GM21619 (cell line): ENCODE measurements at regions not wholly inside any gene's neighbourhood (a gene's known extent, or its start where the extent isn't known, plus 50 kb on each side); places are given as distances from the start of the nearest gene placed in this dataset.

Source experiments
- ATAC-seq: cut with Tn5 transposase; IDR thresholded peaks from one replicate; pipeline ENCODE4 v1.9.1; 2021; ENCODE audit not compliant: unreplicated experiment

DNA sequence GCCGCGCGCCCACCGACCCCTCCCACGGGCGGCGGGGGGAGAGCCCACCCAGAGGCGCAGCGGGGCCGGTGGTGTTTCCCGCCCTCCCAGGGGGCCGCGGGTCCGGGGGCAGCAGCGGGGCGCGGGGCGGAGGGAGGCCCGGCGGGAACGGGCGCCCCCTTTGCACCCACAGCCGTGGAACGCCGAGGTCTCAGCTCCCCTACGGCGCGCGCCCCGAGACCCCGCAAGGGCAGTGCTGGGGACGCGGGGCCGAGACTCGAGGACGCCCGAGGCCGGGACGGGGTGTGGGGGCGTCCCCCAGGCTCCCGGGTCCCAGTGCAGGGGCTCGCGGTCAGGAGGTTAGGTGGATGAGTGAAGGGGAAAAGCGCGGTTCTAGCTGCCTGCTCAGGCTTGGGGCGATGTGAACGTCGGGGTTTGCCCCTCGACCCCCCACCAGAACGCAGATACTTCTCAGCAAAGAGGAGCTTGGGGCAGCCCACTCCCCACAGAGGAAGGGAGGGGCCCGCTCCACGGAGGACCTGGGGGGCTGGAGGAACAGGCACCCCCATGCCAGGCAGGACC, 65.5 kb upstream of the BHLHE23 start:
- no peak for ATAC-seq

DNA sequence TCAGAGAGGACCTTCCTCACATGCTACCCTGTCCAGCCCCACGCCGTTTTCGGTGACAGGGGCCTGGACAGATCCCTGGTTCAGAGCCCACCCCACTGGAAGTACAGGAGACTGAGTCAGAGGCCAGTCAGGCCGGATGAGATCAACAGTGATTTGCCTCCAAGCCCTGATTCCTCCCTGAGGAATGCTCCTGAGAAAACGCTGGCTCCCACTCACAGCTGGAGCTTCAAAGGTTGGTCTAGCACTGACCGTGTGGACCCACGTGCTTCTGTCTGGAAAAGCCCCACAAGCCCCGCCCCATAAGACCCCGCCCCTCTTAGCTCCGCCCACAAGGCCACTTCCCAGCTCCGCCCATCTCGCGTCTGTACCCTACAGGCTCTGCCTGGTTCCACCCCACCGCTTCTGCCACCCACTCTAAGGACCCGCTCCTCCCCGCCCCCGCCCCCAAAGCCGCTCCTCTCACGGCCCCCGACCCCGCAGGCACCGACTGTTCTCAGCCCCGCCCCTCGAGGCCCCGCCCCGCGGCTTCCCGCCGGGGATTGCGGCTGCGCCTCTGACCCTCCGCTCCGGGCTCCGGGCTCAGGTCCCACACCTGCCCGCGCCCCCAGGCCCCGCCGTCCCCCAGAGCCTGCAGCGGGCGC, 64.9 kb upstream of the BHLHE23 start:
- no peak for ATAC-seq

DNA sequence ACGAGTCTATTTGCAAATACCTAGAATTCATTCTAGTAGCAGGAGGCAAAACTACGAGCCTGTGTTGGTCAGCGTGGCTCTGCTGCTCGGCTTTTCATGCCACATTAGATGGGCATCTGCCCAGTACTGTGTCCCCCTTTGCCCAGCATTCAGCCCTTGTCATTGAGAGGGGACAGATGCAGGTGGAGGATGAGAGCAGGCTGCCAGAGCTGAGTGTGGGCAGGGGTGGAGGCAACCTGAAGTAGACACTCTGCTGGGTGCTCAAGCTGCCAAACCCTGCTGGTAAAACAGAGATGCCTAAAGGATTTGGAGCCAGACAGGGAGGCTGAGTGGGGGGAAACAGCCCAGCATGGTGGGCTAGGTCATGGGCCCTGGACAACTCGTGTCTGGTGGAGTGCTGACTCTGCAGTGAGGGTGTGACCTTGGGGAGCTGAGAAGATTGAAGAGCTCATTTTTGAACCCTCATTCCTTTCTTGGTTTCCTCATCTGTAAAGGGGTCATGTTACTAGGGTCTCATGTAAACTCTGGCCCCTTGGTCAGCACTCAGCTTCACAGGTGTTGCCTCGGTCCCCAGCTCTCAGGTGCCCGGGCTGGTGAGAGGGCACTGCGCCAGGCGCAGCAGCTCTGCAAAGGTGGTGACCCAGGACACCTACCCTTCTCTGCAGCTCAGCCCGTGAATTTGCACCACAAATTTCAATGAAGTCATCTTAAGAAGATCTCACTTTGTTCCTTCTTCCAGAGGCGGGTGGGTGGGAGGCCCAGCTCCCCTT, 64.2 kb upstream of the BHLHE23 start:
- ATAC-seq, result no peak

DNA sequence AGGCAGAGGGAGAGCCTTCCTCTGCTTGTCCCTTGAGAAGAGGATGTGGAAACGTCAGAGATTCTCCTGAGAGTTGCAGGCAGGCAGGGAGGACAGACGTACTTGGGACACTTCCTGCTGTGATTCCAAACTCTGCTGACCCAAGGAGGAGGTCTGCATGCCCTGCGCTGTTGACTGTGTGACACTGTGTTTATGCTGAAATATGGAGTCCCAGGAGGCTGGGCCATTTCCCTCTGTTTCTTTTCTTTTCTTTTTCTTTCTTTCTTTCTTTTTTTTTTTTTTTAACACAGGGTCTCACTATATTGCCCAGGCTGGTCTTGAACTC, 63.5 kb upstream of the BHLHE23 start:
- ATAC-seq, result no peak

DNA sequence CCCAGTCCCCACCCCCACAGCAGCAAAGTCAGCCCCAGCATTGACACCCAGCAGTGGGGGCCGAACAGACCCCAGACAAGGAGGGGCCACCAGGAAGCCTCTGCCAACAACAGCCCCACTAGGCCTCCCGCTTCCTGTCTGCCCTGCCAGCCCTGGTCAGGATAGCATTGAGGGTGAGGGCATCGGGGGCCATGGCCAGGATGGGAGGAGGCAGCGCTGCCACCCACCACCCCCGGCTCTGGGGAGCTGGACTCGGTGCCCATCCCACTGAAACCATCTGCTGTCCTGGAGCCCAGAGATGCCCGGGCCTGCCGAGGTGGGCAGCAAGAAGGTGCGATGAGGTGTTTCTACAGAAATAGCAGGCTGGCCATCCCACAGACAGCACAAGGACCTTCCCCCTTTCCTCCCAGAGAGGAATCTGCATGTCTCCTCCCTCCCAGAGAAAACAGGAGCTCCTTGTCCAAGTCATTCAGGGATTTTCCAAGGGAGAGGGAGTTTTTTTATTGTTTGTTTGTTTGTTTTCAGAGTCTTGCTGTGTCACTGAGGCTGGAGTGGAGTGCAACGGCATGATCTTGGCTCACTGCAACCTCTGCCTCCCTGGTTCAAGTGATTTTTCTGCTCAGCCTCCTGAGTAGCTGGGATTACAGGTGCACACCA, 62.1 kb upstream of the BHLHE23 start:
- ATAC-seq, result no peak

DNA sequence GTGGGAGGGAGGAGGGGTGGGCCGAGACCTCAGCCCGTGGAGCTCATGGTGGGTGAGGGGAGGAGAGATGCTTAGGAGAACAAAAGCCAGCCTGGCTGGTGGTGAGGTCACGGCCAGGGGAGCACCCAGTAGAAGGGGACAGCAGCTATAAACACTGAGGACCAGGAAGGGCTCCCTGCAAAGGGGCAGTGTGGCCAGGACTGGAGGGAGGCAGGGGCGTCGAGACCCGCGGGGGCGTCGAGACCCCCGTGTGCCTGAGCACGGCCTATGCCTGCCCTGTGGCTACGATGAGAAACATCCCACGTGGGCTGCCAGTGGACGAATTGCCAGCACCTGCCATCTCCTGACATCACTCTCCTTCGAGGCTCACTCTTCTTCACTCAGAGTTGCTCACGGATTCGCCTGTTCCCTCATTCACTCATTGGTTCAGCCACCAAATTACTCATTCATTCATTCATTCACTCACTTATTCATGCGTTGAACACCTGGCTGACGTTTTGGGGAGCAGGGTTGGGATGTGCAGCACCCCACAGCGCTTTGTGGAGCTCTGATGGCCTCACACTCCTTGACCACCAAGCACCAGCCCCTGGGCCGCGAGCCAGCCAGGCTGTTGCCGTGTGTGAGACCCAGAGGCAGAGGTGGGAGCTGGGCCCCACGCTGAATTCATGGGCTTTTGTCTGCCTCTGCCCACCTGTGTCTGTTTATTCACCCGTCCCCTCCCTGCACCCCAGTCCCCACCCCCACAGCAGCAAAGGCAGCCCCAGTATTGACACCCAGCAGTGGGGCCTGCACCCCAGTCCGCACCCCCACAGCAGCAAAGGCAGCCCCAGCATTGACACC, 61.2 kb upstream of the BHLHE23 start:
- no peak for ATAC-seq

DNA sequence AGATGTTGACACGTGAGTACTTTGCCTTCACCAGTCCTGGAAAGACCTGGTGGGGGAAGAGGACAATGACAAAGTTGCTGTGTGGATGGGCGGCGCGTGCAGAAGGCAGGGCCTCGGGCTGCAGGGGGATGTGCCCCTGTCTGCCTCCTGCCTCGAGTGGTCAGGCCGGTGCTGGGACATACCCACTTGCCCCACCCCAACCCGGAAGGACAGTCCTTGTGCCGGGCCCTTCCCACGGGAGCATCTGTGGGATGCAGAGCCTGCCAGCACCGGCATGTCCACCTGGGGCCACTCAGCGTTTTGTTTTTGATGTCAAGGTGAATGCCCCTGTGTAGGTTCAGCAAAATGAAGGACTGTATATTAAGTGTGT, 60.5 kb upstream of the BHLHE23 start:
- no peak for ATAC-seq

DNA sequence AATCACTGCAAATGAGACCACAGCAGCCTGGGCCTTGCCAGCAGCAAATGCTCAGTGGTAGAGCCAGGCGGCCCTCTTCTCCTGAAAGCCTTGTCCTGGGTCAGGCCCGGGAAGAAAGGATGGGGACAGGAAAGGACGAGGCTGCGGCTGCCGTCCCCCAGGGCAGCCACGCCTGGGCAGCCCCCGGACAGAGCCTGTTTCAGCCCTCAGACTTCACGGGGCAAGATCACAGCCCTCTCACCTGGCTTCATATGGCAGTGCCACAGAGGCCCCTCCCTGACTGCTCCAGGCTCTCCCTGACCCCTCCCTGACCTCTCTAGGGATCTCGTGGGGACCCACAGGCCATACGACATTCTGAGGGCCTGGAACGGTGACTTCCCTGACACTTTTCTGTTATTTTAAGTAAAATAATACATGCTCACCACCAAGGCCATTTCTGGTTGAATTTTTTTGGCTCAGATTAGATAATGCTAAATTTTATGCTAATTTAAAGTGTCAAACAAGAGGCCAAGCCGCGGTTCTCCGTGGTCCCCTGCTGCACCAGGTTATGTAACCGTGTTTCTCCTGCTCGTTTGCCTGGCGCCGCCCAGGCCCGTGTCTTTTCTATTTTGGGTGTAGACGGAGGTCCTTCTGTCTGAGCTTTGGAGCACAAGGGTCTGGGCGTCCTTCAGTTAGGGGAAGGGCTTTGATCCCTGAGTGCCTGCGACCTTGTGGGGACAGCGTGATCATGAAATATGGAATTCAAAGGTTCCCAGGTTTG, 59.9 kb upstream of the BHLHE23 start:
- ATAC-seq, result no peak

DNA sequence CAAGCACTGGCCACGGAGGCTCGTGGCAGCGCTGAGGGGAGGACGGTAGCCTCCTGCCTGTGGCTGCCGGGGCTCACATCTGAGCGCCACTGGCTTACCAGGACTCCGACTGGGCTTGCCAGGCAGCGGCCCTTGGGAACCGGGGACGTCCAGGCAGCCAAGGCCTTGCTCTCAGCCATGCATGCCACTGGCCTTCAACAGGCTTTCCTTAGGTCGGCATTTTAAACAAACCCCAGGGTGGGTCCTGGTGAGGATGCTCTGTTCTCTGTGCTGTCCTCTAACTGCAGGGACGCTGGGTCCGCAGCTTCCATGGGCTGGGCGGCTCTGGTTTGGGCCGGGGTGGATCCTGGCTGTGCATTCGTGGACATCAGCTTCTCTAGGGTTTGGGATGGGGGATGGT, 59.1 kb upstream of the BHLHE23 start:
- ATAC-seq, result no peak

DNA sequence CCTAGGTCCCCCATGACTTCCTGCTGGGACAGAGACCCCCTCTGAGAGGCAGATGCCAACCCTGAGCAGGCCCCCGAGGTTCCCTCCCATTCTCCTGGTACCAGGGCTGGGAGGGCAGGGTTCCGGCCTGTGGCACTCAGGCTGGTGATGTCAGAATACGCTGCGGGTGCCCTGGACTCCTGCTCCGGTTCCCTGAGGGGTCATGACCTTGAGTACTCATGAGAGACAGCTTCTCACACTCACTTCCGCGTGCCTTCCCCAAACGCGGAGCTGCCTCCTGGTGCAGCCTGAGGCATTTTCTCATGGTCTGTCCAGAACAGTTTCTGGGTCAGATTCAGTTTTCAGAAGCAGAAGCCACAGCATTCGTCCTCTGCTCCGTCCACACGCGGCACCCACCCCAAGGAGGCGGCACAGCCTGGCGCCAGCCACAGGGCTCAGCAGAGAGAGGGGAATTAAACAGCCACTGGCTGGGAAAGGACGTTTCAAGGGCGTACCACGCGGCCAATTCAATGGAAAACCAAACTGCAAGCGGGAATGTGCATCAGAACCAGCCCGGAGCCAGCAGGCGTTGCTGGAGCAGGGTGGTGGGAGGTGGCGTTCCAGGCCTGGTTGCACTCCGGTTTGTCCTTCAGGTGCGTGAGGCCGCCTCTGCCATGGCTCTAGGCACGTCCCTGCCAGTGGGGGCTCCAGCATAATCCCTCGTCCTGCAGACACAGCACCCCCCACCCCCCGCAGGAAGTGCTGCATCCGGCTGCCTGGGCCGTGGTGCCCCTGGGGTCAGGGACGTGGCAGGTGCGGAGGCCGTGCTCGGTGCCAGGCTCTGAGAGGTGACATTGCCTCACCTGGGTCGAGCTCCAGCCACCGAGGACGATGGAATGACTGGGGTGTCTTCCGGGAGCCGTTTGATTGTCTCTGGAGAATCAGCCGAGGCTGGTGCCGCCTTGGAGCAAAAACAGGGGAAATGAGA, 58.3 kb upstream of the BHLHE23 start:
- ATAC-seq, result no peak

DNA sequence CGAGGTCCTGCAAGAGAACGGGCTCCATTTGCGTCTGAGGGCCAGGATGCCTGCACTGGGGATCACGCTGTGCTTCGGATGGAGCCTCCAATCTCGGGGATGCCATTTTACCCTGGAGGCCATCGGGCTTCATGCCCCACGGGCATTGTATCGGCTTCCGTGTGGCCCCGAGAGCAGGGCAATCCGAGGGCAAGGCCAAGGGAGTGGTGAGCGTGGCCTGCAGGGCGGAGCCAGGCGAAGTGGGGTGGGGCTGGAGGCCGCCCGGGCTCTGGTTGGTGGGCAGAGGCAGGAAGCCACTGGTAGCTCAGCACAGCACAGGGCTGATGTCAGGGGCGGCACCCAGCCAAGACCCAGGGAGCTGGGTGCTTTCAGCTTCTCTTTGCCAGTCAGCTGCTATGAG, 57.5 kb upstream of the BHLHE23 start:
- no peak for ATAC-seq

DNA sequence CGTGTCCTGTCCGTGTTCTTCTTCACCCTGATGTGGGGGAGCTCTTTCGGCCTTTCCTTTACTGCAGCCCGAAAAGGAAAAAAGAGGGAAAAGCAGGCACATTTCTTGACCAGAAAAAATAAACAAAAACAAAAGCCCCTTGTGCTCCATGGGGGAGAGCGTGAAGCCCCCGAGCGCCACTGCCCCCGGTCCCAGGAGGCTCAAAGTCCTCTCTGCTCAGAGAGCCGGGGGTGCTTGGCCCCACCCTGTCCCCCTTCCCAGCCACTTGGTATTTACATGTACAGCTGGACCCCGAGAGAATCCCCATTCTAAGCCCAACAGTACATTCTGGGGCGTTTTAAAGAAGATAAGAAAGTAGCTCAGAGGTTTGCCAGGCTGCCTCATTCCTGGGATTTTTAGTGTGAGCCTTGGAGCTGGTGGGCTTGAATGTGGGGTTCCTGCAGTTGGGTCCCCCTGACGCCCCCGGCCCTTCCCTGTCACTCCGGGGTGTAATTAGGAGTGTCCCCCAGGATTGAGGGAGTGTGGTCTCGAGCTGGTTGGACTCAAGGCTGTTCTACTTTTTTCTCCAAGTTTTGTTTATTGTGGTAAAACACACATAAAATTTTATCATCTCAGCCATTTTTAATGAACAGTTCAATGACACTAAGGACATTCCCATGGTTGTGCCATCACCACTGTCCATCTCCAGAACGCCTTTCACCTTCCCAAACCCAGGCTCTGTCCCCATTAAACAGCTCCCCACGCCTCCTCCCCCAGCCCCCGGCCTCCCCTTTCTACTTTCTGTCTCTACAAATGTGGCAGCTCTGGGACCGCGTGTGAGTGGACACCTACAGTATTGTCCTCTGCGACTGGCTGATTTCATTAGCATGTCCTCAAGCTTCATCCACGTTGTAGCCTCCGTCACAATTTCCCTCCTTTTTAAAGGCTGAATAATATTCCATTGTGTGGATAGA, 55.7 kb upstream of the BHLHE23 start:
- no peak for ATAC-seq

DNA sequence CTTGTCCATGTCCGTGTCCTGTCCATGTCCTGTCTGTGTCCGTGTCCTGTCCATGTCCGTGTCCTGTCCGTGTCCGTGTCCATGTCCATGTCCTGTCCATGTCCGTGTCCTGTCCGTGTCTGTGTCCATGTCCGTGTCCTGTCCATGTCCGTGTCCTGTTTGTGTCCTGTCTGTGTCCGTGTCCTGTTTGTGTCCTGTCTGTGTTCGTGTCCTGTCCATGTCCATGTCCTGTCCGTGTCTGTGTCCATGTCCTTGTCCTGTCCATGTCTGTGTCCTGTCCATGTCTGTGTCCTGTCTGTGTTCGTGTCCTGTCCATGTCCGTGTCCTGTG, 55.0 kb upstream of the BHLHE23 start:
- no peak for ATAC-seq

DNA sequence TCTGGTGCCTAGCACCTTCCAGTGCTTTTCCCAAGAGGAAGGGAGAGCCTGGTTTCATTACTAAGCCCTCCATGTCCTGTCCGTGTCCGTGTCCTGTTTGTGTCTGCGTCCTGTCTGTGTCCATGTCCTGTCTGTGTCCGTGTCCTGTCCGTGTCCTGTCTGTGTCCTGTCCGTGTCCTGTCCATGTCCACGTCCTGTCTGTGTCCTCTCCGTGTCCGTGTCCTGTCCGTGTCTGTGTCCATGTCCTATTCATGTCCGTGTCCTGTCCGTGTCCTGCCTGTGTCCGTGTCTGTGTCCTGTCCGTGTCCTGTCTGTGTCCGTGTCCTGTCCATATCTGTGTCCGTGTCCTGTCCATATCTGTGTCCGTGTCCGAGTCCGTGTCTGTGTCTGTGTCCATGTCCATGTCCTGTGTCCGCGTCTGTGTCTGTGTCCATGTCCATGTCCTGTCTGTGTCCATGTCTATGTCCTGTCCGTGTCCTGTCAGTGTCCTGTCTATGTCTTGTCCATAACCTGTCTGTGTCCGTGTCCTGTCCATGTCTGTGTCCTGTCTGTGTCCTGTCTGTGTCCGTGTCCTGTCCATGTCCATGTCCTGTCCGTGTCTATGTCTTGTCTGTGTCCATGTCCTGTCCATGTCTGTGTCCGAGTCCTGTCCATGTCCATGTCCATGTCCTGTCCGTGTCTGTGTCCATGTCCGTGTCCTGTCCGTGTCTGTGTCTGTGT, 54.4 kb upstream of the BHLHE23 start:
- no peak for ATAC-seq

DNA sequence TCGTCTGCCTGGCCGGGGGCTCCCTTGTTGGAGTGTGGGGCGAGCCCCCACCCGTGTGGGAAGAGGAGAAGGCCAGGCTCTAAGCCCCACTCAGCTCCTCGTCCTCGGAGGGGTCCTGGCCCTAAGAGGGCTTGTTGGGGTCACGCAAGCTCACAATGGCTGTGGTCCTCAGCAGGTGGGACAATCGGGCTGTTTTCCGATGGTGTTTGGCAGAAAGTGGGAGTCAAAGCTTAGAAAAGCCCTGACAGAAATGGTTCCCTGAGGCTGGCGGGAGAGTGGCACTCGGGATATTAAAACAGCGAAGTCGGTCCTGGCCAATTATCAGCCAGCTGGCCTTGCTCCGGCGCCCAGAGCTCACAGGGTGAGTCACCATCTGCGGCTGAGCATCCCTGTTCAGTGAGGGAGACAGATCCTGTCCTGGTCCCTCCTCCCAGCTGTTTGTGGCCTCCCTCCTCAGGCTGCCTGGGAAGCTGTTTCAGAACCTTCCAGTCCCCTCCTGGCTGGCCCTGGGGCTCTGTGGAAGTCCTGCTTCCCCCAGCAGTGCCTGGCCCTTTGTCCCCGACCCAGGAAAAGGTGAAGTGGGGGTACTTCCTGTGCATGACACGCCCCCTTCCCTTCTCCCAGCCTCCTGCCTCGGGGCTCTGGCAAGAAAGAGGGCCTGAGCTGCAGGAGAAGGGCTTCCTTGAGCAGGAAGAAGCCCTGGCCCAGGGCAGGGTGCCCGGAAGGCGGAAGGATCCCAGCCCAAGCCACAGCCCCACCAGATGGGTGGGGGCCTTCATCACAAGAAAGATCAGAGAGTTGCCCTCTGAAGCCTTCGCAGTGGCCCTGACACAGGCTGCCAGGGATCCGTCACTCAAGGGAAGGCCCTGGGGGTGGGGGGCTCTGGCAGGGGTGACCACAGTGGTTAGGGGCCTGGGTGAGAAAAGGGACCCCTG, 53.6 kb upstream of the BHLHE23 start:
- ATAC-seq, result no peak

DNA sequence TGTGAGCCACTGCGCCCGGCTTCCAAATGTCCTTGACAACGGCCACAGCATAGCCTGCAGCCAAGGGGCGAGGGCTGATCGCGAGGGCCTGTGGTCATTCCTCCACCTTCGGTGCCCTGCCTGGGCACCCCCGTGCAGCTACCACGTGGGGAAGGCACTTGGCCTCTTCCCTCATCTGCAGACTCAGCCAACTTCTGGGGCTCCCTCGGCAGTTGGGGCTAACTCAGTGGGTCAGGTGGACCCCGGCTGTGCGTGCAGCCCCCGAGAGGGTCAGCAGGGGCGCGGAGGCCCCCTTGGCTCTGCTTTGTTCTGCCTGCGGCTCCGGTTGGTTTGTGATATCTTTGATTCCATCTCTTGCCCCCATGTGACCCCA, 52.9 kb upstream of the BHLHE23 start:
- no peak for ATAC-seq
